NCI-H2227 (cell line): ENCODE measurements at regions not wholly inside any gene's neighbourhood (a gene's known extent, or its start where the extent isn't known, plus 50 kb on each side); places are given as distances from the start of the nearest gene placed in this dataset.
A peak's percentile ranks its signal among the peaks of the same experiment; 100 is the strongest.
"Not testable (repeated sequence)": the region's sequence is repeated elsewhere in the genome, so short reads cannot be mapped to it uniquely, and the experiment has no call there.

ENCODE experiments used
- DNase-seq: peaks from one replicate; lab custom pipeline; 2025; ENCODE audit not compliant: unreplicated experiment; lab: John Stamatoyannopoulos, UW

- no peak for DNase-seq
Observed at GRCh38 chrX:47302396-47302795, 68.0 kb upstream of the ZNF157 start.

- DNase-seq = not testable (repeated sequence)
Observed at GRCh38 chrX:47306471-47307023, 63.8 kb upstream of the ZNF157 start.

GRCh38 chrX:47311932-47312774 lies 58.2 kb upstream of the ZNF157 start:
- peak; percentile 75 for DNase-seq

- DNase-seq = no peak
Observed at GRCh38 chrX:47313056-47313455, 57.3 kb upstream of the ZNF157 start.

GRCh38 chrX:47316276-47317025 lies 53.9 kb upstream of the ZNF157 start:
- peak; percentile 94 for DNase-seq
